Left lung (tissue), 4 donors: ENCODE measurements at regions not wholly inside any gene's neighbourhood (a gene's known extent, or its start where the extent isn't known, plus 50 kb on each side); places are given as distances from the start of the nearest gene placed in this dataset.

ENCODE experiments used
- ATAC-seq: fragments of 200-7000 bp; cut with Tn5 transposase; one replicate; pipeline ENCODE4 v1.9.1; 2020; ENCODE audit warnings: moderate library complexity
- DNase-seq, 4 donors: peaks; one replicate each; pipeline ENCODE4 v3.0.0-alpha.2; 2013 to 2020
- H3K27ac ChIP-seq, 2 donors: fragments of 200-600 bp; sonication (generic) in 1 of 2; one replicate each; pipeline versions ENCODE4 v1.5.0 to v1.8.0; 2020 to 2021
- H3K27me3 ChIP-seq, 2 donors: fragments of 200-600 bp; sonication (generic) in 1 of 2; one replicate each; pipeline versions ENCODE4 v1.5.0 to v1.8.0; 2020 to 2021
- H3K36me3 ChIP-seq, 2 donors: fragments of 200-600 bp; sonication (generic) in 1 of 2; one replicate each; pipeline versions ENCODE4 v1.5.0 to v1.8.0; 2020 to 2021
- H3K4me1 ChIP-seq, 2 donors: fragments of 200-600 bp; one replicate each; pipeline ENCODE4 v1.8.0; 2021
- H3K4me3 ChIP-seq, 2 donors: fragments of 200-600 bp; sonication (generic) in 1 of 2; one replicate each; pipeline versions ENCODE4 v1.5.0 to v1.8.0; 2020 to 2021; ENCODE audit warnings: mild to moderate bottlenecking in 1 of 2
- H3K9me3 ChIP-seq, 2 donors: fragments of 200-600 bp; sonication (generic) in 1 of 2; one replicate each; pipeline versions ENCODE4 v1.5.0 to v1.8.0; 2020 to 2021
- CTCF ChIP-seq, 2 donors: fragments of 200-600 bp; sonication (generic) in 1 of 2; IDR thresholded peaks; one replicate each; pipeline versions ENCODE4 v1.5.0 to v1.8.0; 2021; ENCODE audit warnings: antibody characterized with exemption in 2 of 2
- intact Hi-C, 2 donors: fragments of 100-400 bp; cut with DNase I; formaldehyde crosslinking; loops; one replicate each; pipeline versions ENCODE4 v1.11.2 to v1.14.2; 2022
- donor health status: DM: no; HTN: yes; CAD: no.
- donor health status: DM: no; HTN: no; CAD: no.

- no peaks in the 10 kb centered on the region for H3K9me3 ChIP-seq
- no peaks in the 10 kb centered on the region for H3K36me3 ChIP-seq
- no peaks in the 10 kb centered on the region for H3K27me3 ChIP-seq
- TF ChIP-seq CTCF (IDR thresholded peaks at IDR 0.05), result no peak
- ATAC-seq (peak; percentile 53), DNase-seq (no peak)
- intact Hi-C loops, result no loop called here
- H3K4me3 ChIP-seq, result no peak overlapping the region
- H3K4me1 ChIP-seq, result no peaks in the 10 kb centered on the region
- H3K27ac ChIP-seq, result no peak overlapping the region
These were observed 154.0 kb downstream of the PMAIP1 start for GRCh38 chr18:60053747-60054304.

GRCh38 chr18:60050821-60051220, 151.0 kb downstream of the PMAIP1 start:
- no peak for TF ChIP-seq CTCF (IDR thresholded peaks at IDR 0.05)
- Histone ChIP-seq H3K36me3 (no peaks in the 10 kb centered on the region), H3K9me3 (no peaks in the 10 kb centered on the region), H3K27ac (no peak overlapping the region), H3K4me3 (no peak overlapping the region), H3K4me1 (no peaks in the 10 kb centered on the region), H3K27me3 (no peaks in the 10 kb centered on the region)
- ATAC-seq, result no peak
- DNase-seq, result no peak
- intact Hi-C loops, result no loop called here

- H3K4me3 ChIP-seq, result no peak overlapping the region
- no peak for ATAC-seq
These were observed 149.4 kb downstream of the PMAIP1 start for GRCh38 chr18:60049172-60049571.

DNA sequence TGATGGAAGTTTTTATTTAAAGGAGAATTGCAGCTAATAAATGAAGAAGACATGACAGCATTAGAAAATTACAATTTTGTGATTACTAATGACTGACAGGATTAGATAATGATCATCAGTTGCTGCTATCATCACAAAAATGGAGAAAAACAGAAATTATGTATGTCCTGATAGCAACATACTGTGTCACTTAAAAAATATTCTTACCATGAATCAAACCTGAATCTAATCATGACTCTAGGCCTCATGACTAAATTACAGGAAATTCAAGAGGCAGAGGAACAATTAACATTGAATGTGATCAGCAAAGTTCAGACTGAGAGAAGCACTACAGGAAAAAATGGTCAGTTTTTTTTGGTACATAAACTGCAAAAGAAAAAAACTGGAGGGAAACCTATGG, 147.8 kb downstream of the PMAIP1 start:
- TF ChIP-seq CTCF (IDR thresholded peaks at IDR 0.05), result no peak
- DNase-seq, result no peak
- Histone ChIP-seq H3K4me1 (no peaks in the 10 kb centered on the region), H3K27ac (no peak overlapping the region), H3K9me3 (no peaks in the 10 kb centered on the region), H3K36me3 (no peaks in the 10 kb centered on the region), H3K27me3 (no peaks in the 10 kb centered on the region), H3K4me3 (no peak overlapping the region)
- intact Hi-C loops, result no loop called here
- ATAC-seq, result no peak

More at GRCh38 chr18:60049172-60049571, 149.4 kb downstream of the PMAIP1 start:
- TF ChIP-seq CTCF (IDR thresholded peaks at IDR 0.05), result no peak
- DNase-seq, result no peak
- Histone ChIP-seq H3K27me3 (no peaks in the 10 kb centered on the region), H3K9me3 (no peaks in the 10 kb centered on the region), H3K36me3 (no peaks in the 10 kb centered on the region), H3K27ac (no peak overlapping the region), H3K4me1 (no peaks in the 10 kb centered on the region)
- intact Hi-C loops, result no loop called here

DNA sequence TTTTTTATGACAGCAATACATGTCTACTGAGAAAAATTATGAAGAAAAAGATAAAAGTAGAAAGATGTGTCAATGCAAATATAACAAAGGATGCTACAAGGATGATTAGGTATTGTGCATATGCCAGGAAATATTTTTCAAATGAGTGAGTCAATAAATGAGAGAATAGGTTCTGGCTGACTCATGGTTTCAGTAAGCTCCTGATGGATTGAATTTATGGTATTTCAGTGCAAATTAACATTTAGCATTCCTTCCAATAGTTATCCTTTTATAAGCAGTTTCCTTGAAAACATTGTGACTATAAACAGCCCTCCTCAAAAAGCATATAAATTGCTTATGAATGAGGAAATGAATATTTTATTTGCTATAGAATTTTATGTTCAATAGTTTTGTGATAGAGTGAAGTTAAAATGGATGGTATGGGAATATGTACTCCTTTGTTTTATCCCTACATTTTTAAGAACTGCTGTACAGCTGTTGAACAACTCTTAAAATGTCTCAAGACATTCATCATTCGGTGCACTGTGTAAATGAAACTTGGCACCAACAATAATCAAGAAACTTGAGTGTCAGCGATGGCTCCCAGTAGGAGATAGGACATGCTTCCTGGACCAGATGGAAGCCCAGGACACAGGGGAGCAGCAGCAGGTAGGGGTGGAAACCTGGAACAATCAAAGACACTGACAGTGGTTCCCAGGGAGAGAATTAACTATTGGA, 144.7 kb downstream of the PMAIP1 start:
- TF ChIP-seq CTCF (IDR thresholded peaks at IDR 0.05), result no peak
- no peak overlapping the region for H3K4me3 ChIP-seq
- no peaks in the 10 kb centered on the region for H3K36me3 ChIP-seq
- intact Hi-C loops, result no loop called here
- no peak overlapping the region for H3K27ac ChIP-seq
- no peaks in the 10 kb centered on the region for H3K27me3 ChIP-seq
- DNase-seq (no peak), ATAC-seq (no peak)
- H3K4me1 ChIP-seq, result no peaks in the 10 kb centered on the region
- no peaks in the 10 kb centered on the region for H3K9me3 ChIP-seq
